ENCODE measurements at regions not wholly inside any gene's neighbourhood (a gene's known extent, or its start where the extent isn't known, plus 50 kb on each side); places are given as distances from the start of the nearest gene placed in this dataset.

- TF ChIP-seq HNF1B (CRISPR knock-in tag; IDR thresholded peaks at IDR 0.05) = no peak
- TF ChIP-seq ATF1 (CRISPR knock-in tag; IDR thresholded peaks at IDR 0.05) = no peak
- TF ChIP-seq SOX13 (IDR thresholded peaks at IDR 0.05) = no peak
- no peak for TF ChIP-seq SOX13 (CRISPR knock-in tag; conservative IDR thresholded peaks at IDR 0.05 in 1 of 2, IDR thresholded peaks at IDR 0.05 in 1 of 2)
- TF ChIP-seq PREB (CRISPR knock-in tag; IDR thresholded peaks at IDR 0.05) = no peak
- TF ChIP-seq BCL3 (CRISPR knock-in tag; IDR thresholded peaks at IDR 0.05) = no peak
- TF ChIP-seq GPN1 (CRISPR knock-in tag; IDR thresholded peaks at IDR 0.05; ENCODE audit: borderline replicate concordance) = no peak
Measured at GRCh38 chr6:115842338-115842737, 218.4 kb downstream of the FRK start (continued).

- ChIA-PET POLR2A (no interaction called here), CTCF (ENCODE audit: low intra/inter-chr PET ratio, low total read pairs) (no interaction called here)
- 75% methylated on average over 4 of the region's 7 CpGs for WGBS (ENCODE audit: low lambda C conversion rate)
- Histone ChIP-seq H3K36me3 (replicated peaks in 1 of 2; ENCODE audit: control insufficient read depth in 1 of 2, insufficient read depth in 2 of 2, low read length in 2 of 2) (no peaks in the 10 kb centered on the region), H3K4me2 (ENCODE audit: low read depth, low read length) (no peak overlapping the region), H2AFZ (ENCODE audit: low read length) (no peak overlapping the region), H3K27ac (ENCODE audit: extremely low read length, insufficient read depth, low read length) (no peak overlapping the region), H3K9me3 (ENCODE audit: low read length) (no peaks in the 10 kb centered on the region), H3K4me3 (replicated peaks in 1 of 3; ENCODE audit: insufficient read depth in 1 of 3, low read depth in 2 of 3, low read length in 3 of 3) (no peak overlapping the region), H3K9ac (ENCODE audit: insufficient read depth, low read depth, low read length) (no peak overlapping the region), H4K20me1 (ENCODE audit: insufficient read depth, low read length) (no peaks in the 10 kb centered on the region), H3K4me1 (ENCODE audit: insufficient read depth, low read length) (no peaks in the 10 kb centered on the region), H3K27me3 (ENCODE audit: control insufficient read depth in 1 of 2, insufficient read depth in 2 of 2, low read length in 2 of 2) (no peaks in the 10 kb centered on the region), H3K79me2 (ENCODE audit: insufficient read depth, low read length) (no peaks in the 10 kb centered on the region)
- in situ Hi-C loops (cut with HindIII; ENCODE audit: extremely low pct_ligation_motif_present, low pct_unique_long_range_greater_than_20kb) = no loop called here
- intact Hi-C loops (cut with micrococcal nuclease; ENCODE audit: unreplicated experiment) = no loop called here
- ATAC-seq (no peak), FAIRE-seq (no peak), DNase-seq (ENCODE audit: low spot score) (no peak)
- no TSS peak for BruUV-seq (replicated peaks)
- no peak for TF ChIP-seq ELF3 (CRISPR knock-in tag; IDR thresholded peaks at IDR 0.05)
- TF ChIP-seq U2AF2 (IDR thresholded peaks at IDR 0.05; ENCODE audit: low read depth, low read length) = no peak
- no peak for TF ChIP-seq ZNF883 (CRISPR knock-in tag; IDR thresholded peaks at IDR 0.05; ENCODE audit: not compliant biosample characterization)
- no peak for TF ChIP-seq ZNF513 (CRISPR knock-in tag; conservative IDR thresholded peaks at IDR 0.05)
- TF ChIP-seq KAT8 (CRISPR knock-in tag; IDR thresholded peaks at IDR 0.05) = no peak
- TF ChIP-seq KDM5A (IDR thresholded peaks at IDR 0.05; ENCODE audit: borderline replicate concordance, low read length) = no peak
- TF ChIP-seq MLX (CRISPR knock-in tag; IDR thresholded peaks at IDR 0.05) = no peak
Measured at GRCh38 chr6:115839583-115840181, 221.0 kb downstream of the FRK start.

All from HepG2 (cell line).